SU-DHL-6 (cell line): ENCODE measurements at regions not wholly inside any gene's neighbourhood (a gene's known extent, or its start where the extent isn't known, plus 50 kb on each side); places are given as distances from the start of the nearest gene placed in this dataset.

ENCODE experiments used
- H2AFZ ChIP-seq: fragments of 200-600 bp; sonication (generic); 2 replicates; pipeline ENCODE4 v1.6.1; 2014; ENCODE audit warnings: low read depth, mild to moderate bottlenecking, moderate library complexity, mixed read lengths, antibody characterized with exemption, low read length; ENCODE audit not compliant: severe bottlenecking
- H3F3A ChIP-seq: fragments of 200-600 bp; shearing (Covaris generic); 2 replicates; pipeline ENCODE4 v1.6.0; 2016; ENCODE audit warnings: antibody characterized with exemption, mild to moderate bottlenecking; ENCODE audit not compliant: insufficient read depth
- H3K27ac ChIP-seq: fragments of 200-600 bp; sonication (generic); 2 replicates; pipeline ENCODE4 v1.5.1; 2016; ENCODE audit warnings: low read depth, mild to moderate bottlenecking, low read length, moderate library complexity, mixed read lengths
- H3K27me3 ChIP-seq: fragments of 200-600 bp; sonication (generic), shearing (Covaris generic); 2 replicates; pipeline ENCODE4 v1.6.0; 2014; ENCODE audit warnings: mild to moderate bottlenecking, low read length
- H3K36me3 ChIP-seq: fragments of 200-600 bp; sonication (generic); 2 replicates; pipeline ENCODE4 v1.6.1; 2014; ENCODE audit warnings: mild to moderate bottlenecking, low read length, mixed read lengths
- H3K4me2 ChIP-seq: fragments of 300-600, 200-600 bp; shearing (Covaris generic), sonication (generic); 2 replicates; pipeline ENCODE4 v1.6.0; 2014; ENCODE audit warnings: low read length, low read depth, mild to moderate bottlenecking; ENCODE audit not compliant: poor library complexity, severe bottlenecking
- H3K4me3 ChIP-seq: fragments of 200-600 bp; sonication (generic); 2 replicates; pipeline ENCODE4 v1.5.1; 2014; ENCODE audit warnings: antibody characterized with exemption, low read length, mild to moderate bottlenecking, mixed read lengths; ENCODE audit not compliant: insufficient read depth, poor library complexity, severe bottlenecking
- H3K79me2 ChIP-seq: fragments of 200-600 bp; sonication (generic); 2 replicates; pipeline ENCODE4 v1.6.1; 2014; ENCODE audit warnings: mild to moderate bottlenecking, low read length, moderate library complexity; ENCODE audit not compliant: insufficient read depth
- H3K9ac ChIP-seq: fragments of 200-600 bp; sonication (generic); 2 replicates; pipeline ENCODE4 v1.7.0; 2014; ENCODE audit warnings: mild to moderate bottlenecking, low read length
- H3K9me2 ChIP-seq: fragments of 200-600 bp; sonication (generic); replicated peaks from 2 replicates; pipeline ENCODE4 v1.6.1; 2014; ENCODE audit warnings: low read length; ENCODE audit not compliant: insufficient read depth
- H3K9me3 ChIP-seq: fragments of 200-600 bp; sonication (generic); 2 replicates; pipeline ENCODE4 v1.6.1; 2014; ENCODE audit warnings: low read length, mixed read lengths; ENCODE audit not compliant: insufficient read depth
- H4K20me1 ChIP-seq: fragments of 200-600 bp; sonication (generic); 2 replicates; pipeline ENCODE4 v1.6.1; 2014; ENCODE audit warnings: low read depth, mild to moderate bottlenecking, antibody characterized with exemption, low read length, moderate library complexity, mixed read lengths
- CTCF ChIP-seq: fragments of 200-600 bp; sonication (generic); IDR thresholded peaks from one replicate; pipeline ENCODE4 v1.5.1; 2017; ENCODE audit warnings: antibody characterized with exemption, mild to moderate bottlenecking, low read length, moderate library complexity; ENCODE audit not compliant: insufficient read depth, poor library complexity, severe bottlenecking
- EZH2phosphoT487 ChIP-seq: fragments of 200-600 bp; sonication (generic), shearing (Covaris generic); conservative IDR thresholded peaks from 2 replicates; pipeline ENCODE4 v1.6.1; 2018; ENCODE audit warnings: mild to moderate bottlenecking, antibody characterized with exemption, low read length, moderate library complexity, mixed read lengths

DNA sequence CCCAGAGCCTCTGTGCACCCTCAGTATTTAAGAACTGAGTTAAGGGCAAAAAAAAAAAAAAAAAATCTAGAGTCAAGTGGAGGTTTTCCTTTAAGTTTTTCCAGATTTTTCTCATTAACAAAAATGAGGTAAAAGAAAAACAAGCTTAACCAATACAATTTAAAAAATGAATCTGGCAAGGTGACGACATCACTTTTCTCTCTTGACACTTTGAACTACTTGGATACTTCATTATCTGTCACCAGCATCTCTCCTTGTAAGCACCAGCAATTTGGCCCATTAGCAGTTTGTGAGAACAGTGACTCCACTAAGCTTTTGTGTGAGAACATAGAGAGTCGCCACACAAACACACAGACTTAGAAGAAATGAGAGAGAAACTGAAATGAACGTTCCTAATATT lies 345.7 kb upstream of the SLC30A5 start:
- Histone ChIP-seq H3K9me2 (no peaks in the 10 kb centered on the region), H4K20me1 (no peaks in the 10 kb centered on the region), H3K4me2 (no peak overlapping the region), H3F3A (no peaks in the 10 kb centered on the region), H2AFZ (no peak overlapping the region), H3K79me2 (no peaks in the 10 kb centered on the region), H3K36me3 (no peaks in the 10 kb centered on the region), H3K27ac (no peak overlapping the region), H3K4me3 (no peak overlapping the region), H3K9me3 (no peaks in the 10 kb centered on the region), H3K9ac (no peak overlapping the region), H3K27me3 (no peaks in the 10 kb centered on the region)
- TF ChIP-seq CTCF (no peak), EZH2phosphoT487 (no peak)

DNA sequence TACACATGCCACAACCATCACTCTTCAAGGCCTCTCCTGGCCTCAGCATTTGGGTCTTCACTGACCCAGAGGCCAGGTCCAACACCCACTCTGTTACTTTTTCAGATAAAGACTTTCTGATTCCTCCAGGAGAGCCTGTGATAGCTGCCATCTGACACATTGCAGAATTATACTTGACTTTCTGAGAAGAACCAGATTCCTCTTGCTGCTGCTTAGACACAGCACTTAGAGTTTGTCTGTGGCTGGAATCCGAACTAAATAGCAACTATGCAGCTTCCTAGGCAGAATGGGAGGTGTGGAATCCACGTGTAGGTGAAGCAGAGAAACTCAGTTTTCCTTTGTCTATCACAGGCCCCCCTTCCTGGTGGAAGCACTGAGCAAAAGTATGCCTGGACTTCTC lies 344.7 kb upstream of the SLC30A5 start:
- Histone ChIP-seq H3K27me3 (no peaks in the 10 kb centered on the region), H3K36me3 (no peaks in the 10 kb centered on the region), H3K79me2 (no peaks in the 10 kb centered on the region), H2AFZ (no peak overlapping the region), H3K4me2 (no peak overlapping the region), H4K20me1 (no peaks in the 10 kb centered on the region), H3K9ac (no peak overlapping the region), H3K4me3 (no peak overlapping the region), H3K27ac (no peak overlapping the region), H3F3A (no peaks in the 10 kb centered on the region), H3K9me3 (no peaks in the 10 kb centered on the region), H3K9me2 (no peaks in the 10 kb centered on the region)
- TF ChIP-seq CTCF (no peak), EZH2phosphoT487 (no peak)

DNA sequence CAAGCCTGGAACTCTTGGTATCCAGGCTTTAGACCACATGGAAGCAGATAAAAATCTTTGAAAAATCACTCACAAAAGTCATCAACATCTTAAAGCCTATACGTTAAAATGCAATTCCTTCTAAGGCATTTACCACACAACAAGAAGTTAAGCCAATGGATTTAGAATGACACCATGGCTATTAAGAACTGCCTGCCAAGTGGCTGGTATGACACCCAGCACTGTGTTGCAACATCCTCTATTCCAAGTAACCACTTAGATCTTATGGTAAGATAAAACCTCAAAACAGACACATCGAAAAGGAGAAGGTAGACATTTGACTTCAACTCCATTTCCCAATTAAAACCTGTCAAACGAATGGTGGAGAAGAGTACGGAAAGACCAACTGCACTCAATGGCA lies 344.2 kb upstream of the SLC30A5 start:
- TF ChIP-seq EZH2phosphoT487: no peak
- no peak for TF ChIP-seq CTCF
- no peak overlapping the region for H2AFZ ChIP-seq
- H3K79me2 ChIP-seq: no peaks in the 10 kb centered on the region
- no peaks in the 10 kb centered on the region for H4K20me1 ChIP-seq
- H3K4me3 ChIP-seq: no peak overlapping the region
- H3K9me2 ChIP-seq: no peaks in the 10 kb centered on the region
- no peaks in the 10 kb centered on the region for H3K9me3 ChIP-seq
- H3K4me2 ChIP-seq: no peak overlapping the region
- no peaks in the 10 kb centered on the region for H3K27me3 ChIP-seq
- H3K27ac ChIP-seq: no peak overlapping the region
- no peaks in the 10 kb centered on the region for H3K36me3 ChIP-seq
- H3F3A ChIP-seq: no peaks in the 10 kb centered on the region
- H3K9ac ChIP-seq: no peak overlapping the region

DNA sequence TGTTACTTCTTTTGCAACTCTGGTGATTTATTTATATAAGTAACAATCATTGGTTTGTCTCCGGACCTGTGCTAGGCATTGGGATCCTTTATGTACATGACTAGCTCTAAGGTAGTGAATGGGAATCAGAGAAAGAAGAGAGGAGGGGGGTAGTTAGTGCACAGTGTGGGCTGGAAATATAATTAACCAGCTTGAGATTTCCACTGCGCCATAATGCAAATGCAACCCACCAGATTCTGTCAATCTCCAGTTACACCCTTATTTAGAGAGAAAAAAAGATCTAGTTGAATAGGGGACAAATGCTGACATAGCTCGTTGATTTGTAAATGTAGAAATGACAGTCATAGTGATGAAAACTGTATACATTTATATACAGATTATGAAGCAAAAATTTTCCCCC lies 342.2 kb upstream of the SLC30A5 start:
- H4K20me1 ChIP-seq: no peaks in the 10 kb centered on the region
- no peak for TF ChIP-seq CTCF
- TF ChIP-seq EZH2phosphoT487: no peak
- H2AFZ ChIP-seq: no peak overlapping the region
- H3F3A ChIP-seq: no peaks in the 10 kb centered on the region
- no peak overlapping the region for H3K27ac ChIP-seq
- no peaks in the 10 kb centered on the region for H3K36me3 ChIP-seq
- H3K27me3 ChIP-seq: no peaks in the 10 kb centered on the region
- H3K9me3 ChIP-seq: no peaks in the 10 kb centered on the region
- no peak overlapping the region for H3K4me2 ChIP-seq
- no peaks in the 10 kb centered on the region for H3K9me2 ChIP-seq
- H3K4me3 ChIP-seq: no peak overlapping the region
- H3K79me2 ChIP-seq: no peaks in the 10 kb centered on the region
- no peak overlapping the region for H3K9ac ChIP-seq
